ENCODE measurements at regions not wholly inside any gene's neighbourhood (a gene's known extent, or its start where the extent isn't known, plus 50 kb on each side); places are given as distances from the start of the nearest gene placed in this dataset.

DNA sequence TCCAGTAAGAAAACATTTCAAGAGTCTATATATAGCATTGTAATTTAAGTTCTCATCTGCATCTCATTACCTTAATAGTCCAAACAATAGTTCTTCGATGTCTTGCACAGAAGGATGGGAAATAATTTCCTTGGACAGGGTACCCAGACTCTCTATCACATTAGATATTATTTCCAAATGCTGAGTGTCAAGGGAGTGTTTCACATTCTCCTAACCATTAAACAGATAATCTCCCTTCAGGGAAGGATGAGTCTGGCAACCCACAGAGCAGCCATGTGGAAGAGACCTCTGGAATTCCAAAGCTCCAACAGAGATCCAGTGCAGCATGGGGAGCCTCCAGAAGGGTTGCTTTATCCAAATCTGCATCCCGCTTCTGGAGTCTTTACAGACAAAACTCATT is 89.6 kb downstream of the FZD1 start:
- no CpG with 5 or more reads among the region's 2 CpGs for WGBS, 2 donors (ENCODE audit: extremely low coverage in 2 of 2, insufficient read length in 2 of 2, insufficient replicate concordance in 1 of 2)

DNA sequence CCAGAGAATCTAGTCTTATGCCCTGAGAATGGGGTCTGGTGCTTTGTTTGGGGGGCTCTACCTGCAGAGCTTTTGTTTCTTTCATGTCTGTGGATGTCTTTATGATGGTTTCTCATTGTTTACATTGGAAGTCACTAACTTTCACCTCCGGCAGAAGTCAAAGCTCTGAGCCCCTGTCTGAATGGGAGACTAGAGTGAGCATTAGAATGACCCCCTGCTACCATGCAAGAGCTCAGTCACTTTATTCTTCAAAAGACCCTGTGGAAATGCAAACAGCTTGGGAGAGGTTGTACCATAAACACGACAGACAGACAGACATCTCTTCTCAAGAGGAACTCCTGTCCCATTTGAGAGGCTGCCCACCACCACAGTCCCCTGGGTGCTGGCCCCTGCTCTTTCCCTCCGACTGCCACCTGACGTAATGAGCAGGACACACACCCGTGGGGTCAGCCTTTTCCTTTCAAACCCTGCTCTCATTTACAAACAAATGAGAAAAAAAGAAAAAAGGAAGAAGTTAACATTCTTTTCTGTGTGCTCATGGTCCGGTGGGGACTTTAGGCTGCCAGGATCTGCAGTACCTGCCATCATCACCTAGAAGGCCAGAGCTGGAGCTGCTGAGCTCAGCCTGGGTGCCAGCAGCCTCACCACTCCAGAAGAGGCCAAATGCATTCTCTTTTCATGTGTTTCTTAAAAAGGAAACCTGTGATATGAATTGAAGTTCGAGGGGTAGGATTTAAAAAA is 91.6 kb downstream of the FZD1 start:
- Histone ChIP-seq H3K27ac (replicated peaks; ENCODE audit: low read length) (no peak overlapping the region), H2BK15ac (ENCODE audit: low read length) (no peak overlapping the region), H3K4me1 (ENCODE audit: control insufficient read depth in 2 of 2, insufficient read depth in 1 of 2, low read depth in 1 of 2, low read length in 2 of 2) (peaks cover 8 to 9% of the 10 kb centered on the region in 2 donors), H3K36me3 (replicated peaks in 1 of 2; ENCODE audit: control insufficient read depth in 2 of 2, insufficient read depth in 2 of 2, low read length in 2 of 2) (no peaks in the 10 kb centered on the region), H3K14ac (ENCODE audit: low read length) (no peak overlapping the region), H2BK12ac (ENCODE audit: low read length) (no peak overlapping the region), H4K91ac (ENCODE audit: low read depth, low read length, poor library complexity) (no peak overlapping the region), H3K9ac (ENCODE audit: low read depth, low read length, poor library complexity) (no peak overlapping the region), H2BK120ac (ENCODE audit: low read depth, low read length) (no peak overlapping the region), H3K4me3 (ENCODE audit: low read length in 2 of 2) (no peak overlapping the region), H3K4me2 (ENCODE audit: insufficient read depth, low read length, poor library complexity, severe bottlenecking) (no peak overlapping the region), H3K79me1 (ENCODE audit: low read depth, low read length) (no peaks in the 10 kb centered on the region), H2BK5ac (ENCODE audit: low read length) (no peak overlapping the region), H2AFZ (ENCODE audit: low read length) (peak overlapping the region; percentile 53), H3K27me3 (ENCODE audit: control insufficient read depth in 3 of 3, insufficient read depth in 3 of 3, low read depth in 1 of 3, low read length in 3 of 3) (peaks cover 0 to 2% (median 0%) of the 10 kb centered on the region in 3 experiments), H3K4ac (ENCODE audit: low read length) (no peak overlapping the region), H4K8ac (ENCODE audit: low read depth, low read length) (no peak overlapping the region), H2AK5ac (ENCODE audit: low read depth, low read length) (no peak overlapping the region), H3K18ac (ENCODE audit: low read length) (no peak overlapping the region), H3K23ac (ENCODE audit: low read depth, low read length, poor library complexity) (no peak overlapping the region), H3K9me3 (replicated peaks in 1 of 2; ENCODE audit: control insufficient read depth in 2 of 2, insufficient read depth in 1 of 2, low read depth in 1 of 2, low read length in 2 of 2) (no peaks in the 10 kb centered on the region)
- peak; percentile 11 for DNase-seq (ENCODE audit: low spot score)
- no CpG with 5 or more reads among the region's 7 CpGs for WGBS, 2 donors (ENCODE audit: extremely low coverage in 2 of 2, insufficient read length in 2 of 2, insufficient replicate concordance in 1 of 2)

More for the DNA sequence above, 89.6 kb downstream of the FZD1 start:
- H3K4ac ChIP-seq (ENCODE audit: low read length) = no peak overlapping the region
- no peak overlapping the region for H3K23ac ChIP-seq (ENCODE audit: low read depth, low read length, poor library complexity)
- no peak overlapping the region for H2BK5ac ChIP-seq (ENCODE audit: low read length)
- no peak overlapping the region for H4K8ac ChIP-seq (ENCODE audit: low read depth, low read length)
- H3K36me3 ChIP-seq (replicated peaks in 1 of 2; ENCODE audit: control insufficient read depth in 2 of 2, insufficient read depth in 2 of 2, low read length in 2 of 2) = no peaks in the 10 kb centered on the region
- no peak overlapping the region for H4K91ac ChIP-seq (ENCODE audit: low read depth, low read length, poor library complexity)
- no peak overlapping the region for H3K14ac ChIP-seq (ENCODE audit: low read length)
- H3K18ac ChIP-seq (ENCODE audit: low read length) = no peak overlapping the region
- no peaks in the 10 kb centered on the region for H3K79me1 ChIP-seq (ENCODE audit: low read depth, low read length)
- H2AFZ ChIP-seq (ENCODE audit: low read length) = no peak overlapping the region
- no peak overlapping the region for H2BK12ac ChIP-seq (ENCODE audit: low read length)
- DNase-seq (ENCODE audit: low spot score) = peak; percentile 15
- no peak overlapping the region for H3K27ac ChIP-seq (replicated peaks; ENCODE audit: low read length)
- H3K9ac ChIP-seq (ENCODE audit: low read depth, low read length, poor library complexity) = no peak overlapping the region
- H3K9me3 ChIP-seq (replicated peaks in 1 of 2; ENCODE audit: control insufficient read depth in 2 of 2, insufficient read depth in 1 of 2, low read depth in 1 of 2, low read length in 2 of 2) = no peaks in the 10 kb centered on the region
- no peaks in the 10 kb centered on the region for H3K27me3 ChIP-seq (ENCODE audit: control insufficient read depth in 3 of 3, insufficient read depth in 3 of 3, low read depth in 1 of 3, low read length in 3 of 3)
- no peak overlapping the region for H3K4me3 ChIP-seq (ENCODE audit: low read length in 2 of 2)
- no peak overlapping the region for H3K4me2 ChIP-seq (ENCODE audit: insufficient read depth, low read length, poor library complexity, severe bottlenecking)
- H3K4me1 ChIP-seq (ENCODE audit: control insufficient read depth in 2 of 2, insufficient read depth in 1 of 2, low read depth in 1 of 2, low read length in 2 of 2) = peaks cover 8 to 9% of the 10 kb centered on the region in 2 donors
- no peak overlapping the region for H2BK15ac ChIP-seq (ENCODE audit: low read length)
- H2BK120ac ChIP-seq (ENCODE audit: low read depth, low read length) = no peak overlapping the region
- no peak overlapping the region for H2AK5ac ChIP-seq (ENCODE audit: low read depth, low read length)

DNA sequence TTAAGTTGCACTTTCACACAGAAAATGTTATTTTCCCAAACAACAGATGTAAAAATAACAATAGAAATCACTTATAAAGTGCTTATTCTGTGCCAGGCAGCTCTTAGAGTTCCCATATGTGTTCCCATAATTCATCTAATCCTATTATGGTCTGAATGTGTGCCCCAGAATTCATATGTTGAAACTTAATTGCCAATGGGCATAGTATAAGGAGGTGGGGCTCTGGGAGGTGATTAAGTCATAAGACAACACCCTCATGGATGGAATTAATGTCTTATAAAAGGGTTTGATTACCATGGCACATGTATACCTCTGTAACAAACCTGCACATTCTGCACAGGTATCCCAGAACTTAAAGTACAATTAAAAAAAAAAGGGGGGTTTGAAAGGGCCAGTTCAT is 92.7 kb downstream of the FZD1 start:
- Histone ChIP-seq H3K14ac (ENCODE audit: low read length) (no peak overlapping the region), H3K9ac (ENCODE audit: low read depth, low read length, poor library complexity) (no peak overlapping the region), H4K91ac (ENCODE audit: low read depth, low read length, poor library complexity) (no peak overlapping the region), H3K79me1 (ENCODE audit: low read depth, low read length) (no peaks in the 10 kb centered on the region), H2AFZ (ENCODE audit: low read length) (no peak overlapping the region), H2BK12ac (ENCODE audit: low read length) (no peak overlapping the region), H3K23ac (ENCODE audit: low read depth, low read length, poor library complexity) (no peak overlapping the region), H2BK120ac (ENCODE audit: low read depth, low read length) (no peak overlapping the region), H3K36me3 (replicated peaks in 1 of 2; ENCODE audit: control insufficient read depth in 2 of 2, insufficient read depth in 2 of 2, low read length in 2 of 2) (no peaks in the 10 kb centered on the region), H2BK15ac (ENCODE audit: low read length) (no peak overlapping the region), H2AK5ac (ENCODE audit: low read depth, low read length) (no peak overlapping the region), H3K18ac (ENCODE audit: low read length) (no peak overlapping the region), H3K4me2 (ENCODE audit: insufficient read depth, low read length, poor library complexity, severe bottlenecking) (no peak overlapping the region), H4K8ac (ENCODE audit: low read depth, low read length) (no peak overlapping the region), H3K4ac (ENCODE audit: low read length) (no peak overlapping the region), H3K27me3 (ENCODE audit: control insufficient read depth in 3 of 3, insufficient read depth in 3 of 3, low read depth in 1 of 3, low read length in 3 of 3) (peaks cover 0 to 2% (median 0%) of the 10 kb centered on the region in 3 experiments), H3K4me3 (ENCODE audit: low read length in 2 of 2) (no peak overlapping the region), H3K4me1 (ENCODE audit: control insufficient read depth in 2 of 2, insufficient read depth in 1 of 2, low read depth in 1 of 2, low read length in 2 of 2) (peaks cover 8 to 9% of the 10 kb centered on the region in 2 donors), H3K9me3 (replicated peaks in 1 of 2; ENCODE audit: control insufficient read depth in 2 of 2, insufficient read depth in 1 of 2, low read depth in 1 of 2, low read length in 2 of 2) (peaks cover 0 to 4% of the 10 kb centered on the region in 2 donors), H2BK5ac (ENCODE audit: low read length) (no peak overlapping the region), H3K27ac (replicated peaks; ENCODE audit: low read length) (no peak overlapping the region)
- no peak for DNase-seq (ENCODE audit: low spot score)

DNA sequence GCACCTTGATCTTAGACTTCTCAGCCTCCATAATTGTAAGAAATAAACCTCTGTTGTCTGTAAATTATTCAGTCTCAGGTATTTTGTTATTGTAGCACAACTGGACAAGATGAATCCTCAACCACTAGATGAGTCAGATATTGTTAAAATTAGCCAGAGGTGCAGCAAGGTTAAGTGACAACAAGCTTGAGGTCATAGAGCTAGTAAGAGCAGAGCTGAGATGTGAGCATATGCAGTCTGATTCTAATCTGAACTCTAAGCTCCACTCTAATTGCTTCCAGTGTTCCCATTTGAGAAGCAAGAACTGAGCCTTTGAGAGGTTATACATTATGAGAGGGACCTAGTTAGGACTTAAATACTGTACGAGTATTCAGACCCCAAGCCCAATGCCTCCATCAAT is 93.1 kb downstream of the FZD1 start:
- Histone ChIP-seq H4K8ac (ENCODE audit: low read depth, low read length) (no peak overlapping the region), H3K4me2 (ENCODE audit: insufficient read depth, low read length, poor library complexity, severe bottlenecking) (no peak overlapping the region), H3K9me3 (replicated peaks in 1 of 2; ENCODE audit: control insufficient read depth in 2 of 2, insufficient read depth in 1 of 2, low read depth in 1 of 2, low read length in 2 of 2) (peaks cover 0 to 4% of the 10 kb centered on the region in 2 donors), H3K27ac (replicated peaks; ENCODE audit: low read length) (no peak overlapping the region), H3K79me1 (ENCODE audit: low read depth, low read length) (no peaks in the 10 kb centered on the region), H3K23ac (ENCODE audit: low read depth, low read length, poor library complexity) (no peak overlapping the region), H2BK15ac (ENCODE audit: low read length) (no peak overlapping the region), H2BK120ac (ENCODE audit: low read depth, low read length) (no peak overlapping the region), H2AFZ (ENCODE audit: low read length) (no peak overlapping the region), H3K4me3 (ENCODE audit: low read length in 2 of 2) (no peak overlapping the region), H3K36me3 (replicated peaks in 1 of 2; ENCODE audit: control insufficient read depth in 2 of 2, insufficient read depth in 2 of 2, low read length in 2 of 2) (no peaks in the 10 kb centered on the region), H3K14ac (ENCODE audit: low read length) (no peak overlapping the region), H2AK5ac (ENCODE audit: low read depth, low read length) (no peak overlapping the region), H2BK5ac (ENCODE audit: low read length) (no peak overlapping the region), H3K4me1 (ENCODE audit: control insufficient read depth in 2 of 2, insufficient read depth in 1 of 2, low read depth in 1 of 2, low read length in 2 of 2) (peaks cover 8 to 9% of the 10 kb centered on the region in 2 donors), H4K91ac (ENCODE audit: low read depth, low read length, poor library complexity) (no peak overlapping the region), H3K4ac (ENCODE audit: low read length) (no peak overlapping the region), H2BK12ac (ENCODE audit: low read length) (no peak overlapping the region), H3K27me3 (ENCODE audit: control insufficient read depth in 3 of 3, insufficient read depth in 3 of 3, low read depth in 1 of 3, low read length in 3 of 3) (peaks cover 0 to 2% (median 0%) of the 10 kb centered on the region in 3 experiments), H3K9ac (ENCODE audit: low read depth, low read length, poor library complexity) (no peak overlapping the region), H3K18ac (ENCODE audit: low read length) (no peak overlapping the region)
- no peak for DNase-seq (ENCODE audit: low spot score)
- no CpG with 5 or more reads among the region's 1 CpG for WGBS, 2 donors (ENCODE audit: extremely low coverage in 2 of 2, insufficient read length in 2 of 2, insufficient replicate concordance in 1 of 2)
